Mucosa of stomach (tissue), 1 donor: ENCODE measurements at regions not wholly inside any gene's neighbourhood (a gene's known extent, or its start where the extent isn't known, plus 50 kb on each side); places are given as distances from the start of the nearest gene placed in this dataset.
"Not testable (repeated sequence)": the region's sequence is repeated elsewhere in the genome, so short reads cannot be mapped to it uniquely, and the experiment has no call there.

Experiments
- H3K27me3 ChIP-seq: one replicate; pipeline ENCODE4 v1.7.0; 2013; ENCODE audit warnings: mild to moderate bottlenecking, low read length; ENCODE audit not compliant: control insufficient read depth, insufficient read depth
- H3K36me3 ChIP-seq: one replicate; pipeline ENCODE4 v1.7.0; 2013; ENCODE audit warnings: low read length; ENCODE audit not compliant: control insufficient read depth, insufficient read depth
- H3K4me1 ChIP-seq: one replicate; pipeline ENCODE4 v1.7.0; 2013; ENCODE audit warnings: mild to moderate bottlenecking, low read length; ENCODE audit not compliant: control insufficient read depth, insufficient read depth
- H3K4me3 ChIP-seq: one replicate; pipeline ENCODE4 v1.7.0; 2013; ENCODE audit warnings: low read length
- H3K9ac ChIP-seq: one replicate; pipeline ENCODE4 v1.7.0; 2013; ENCODE audit warnings: mild to moderate bottlenecking, low read length, moderate library complexity
- H3K9me3 ChIP-seq: one replicate; pipeline ENCODE4 v1.7.0; 2013; ENCODE audit warnings: mild to moderate bottlenecking, low read length, moderate library complexity; ENCODE audit not compliant: control insufficient read depth
- donor health status: Pancreatic carcinoma.

DNA sequence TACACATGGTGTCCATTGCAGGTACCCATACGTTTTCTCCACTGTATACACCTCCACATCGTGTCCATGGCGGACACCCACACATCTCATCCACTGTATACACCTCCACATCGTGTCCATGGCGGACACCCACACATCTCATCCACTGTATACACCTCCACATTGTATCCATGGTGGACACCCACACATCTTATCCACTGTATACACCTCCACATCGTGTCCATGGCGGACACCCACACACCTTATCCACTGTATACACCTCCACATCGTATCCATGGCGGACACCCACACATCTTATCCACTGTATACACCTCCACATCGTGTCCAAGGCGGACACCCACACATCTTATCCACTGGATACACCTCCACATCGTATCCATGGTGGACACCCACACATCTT lies 50.4 kb upstream of the TTC34 start:
- not testable (repeated sequence) for H3K4me1 ChIP-seq, H3K9ac ChIP-seq, H3K36me3 ChIP-seq, H3K4me3 ChIP-seq, H3K9me3 ChIP-seq
- peaks cover 10% of the 10 kb centered on the region for H3K27me3 ChIP-seq

DNA sequence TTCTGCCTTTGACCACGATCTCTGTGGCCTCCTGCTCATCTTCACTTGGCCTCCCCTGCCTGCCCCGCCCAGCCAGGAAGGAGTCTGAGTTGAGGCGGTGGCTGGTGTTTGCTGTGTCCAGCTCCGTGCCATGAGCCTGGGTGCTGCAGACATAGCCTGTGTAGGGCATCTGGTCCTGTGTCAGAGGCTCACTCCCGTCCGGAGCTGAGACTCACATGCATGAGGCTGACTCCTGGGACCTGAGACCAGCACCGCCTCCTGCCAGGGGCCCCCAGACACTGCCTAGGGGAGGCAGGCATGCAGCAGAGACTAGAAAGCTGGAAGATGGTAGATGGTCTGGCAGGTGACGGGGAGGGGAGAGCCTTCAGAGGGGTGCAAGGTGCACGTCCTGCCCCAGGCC lies 52.2 kb upstream of the TTC34 start:
- H3K4me1 ChIP-seq, result no peaks in the 10 kb centered on the region

DNA sequence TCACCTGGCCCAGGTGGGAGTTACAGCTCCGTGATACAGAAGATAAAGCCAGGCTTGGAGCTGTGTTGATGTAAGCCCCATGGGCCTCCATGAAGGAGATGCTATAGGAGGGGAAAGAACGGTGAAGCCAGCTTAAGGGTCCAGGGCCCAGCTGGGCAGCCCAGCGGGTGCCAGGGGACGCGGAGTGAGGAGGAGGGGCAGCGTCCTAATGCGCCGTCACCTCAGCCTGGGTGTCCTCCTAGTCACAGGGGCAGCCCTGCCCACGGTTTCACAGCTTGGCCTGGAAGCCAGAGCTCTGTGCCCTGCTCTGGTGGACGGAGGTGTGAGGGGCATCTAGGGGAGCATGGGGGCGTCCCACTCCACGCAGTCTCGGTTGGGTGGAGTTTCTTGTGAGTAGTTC lies 52.7 kb upstream of the TTC34 start:
- no peak overlapping the region for H3K4me3 ChIP-seq
- no peaks in the 10 kb centered on the region for H3K4me1 ChIP-seq
- no peaks in the 10 kb centered on the region for H3K36me3 ChIP-seq
- H3K9ac ChIP-seq, result no peak overlapping the region
- no peaks in the 10 kb centered on the region for H3K9me3 ChIP-seq
- peaks cover 10% of the 10 kb centered on the region for H3K27me3 ChIP-seq

More for the DNA sequence above, 52.2 kb upstream of the TTC34 start:
- Histone ChIP-seq H3K27me3 (peaks cover 10% of the 10 kb centered on the region), H3K9me3 (no peaks in the 10 kb centered on the region), H3K36me3 (no peaks in the 10 kb centered on the region), H3K9ac (no peak overlapping the region), H3K4me3 (no peak overlapping the region)

DNA sequence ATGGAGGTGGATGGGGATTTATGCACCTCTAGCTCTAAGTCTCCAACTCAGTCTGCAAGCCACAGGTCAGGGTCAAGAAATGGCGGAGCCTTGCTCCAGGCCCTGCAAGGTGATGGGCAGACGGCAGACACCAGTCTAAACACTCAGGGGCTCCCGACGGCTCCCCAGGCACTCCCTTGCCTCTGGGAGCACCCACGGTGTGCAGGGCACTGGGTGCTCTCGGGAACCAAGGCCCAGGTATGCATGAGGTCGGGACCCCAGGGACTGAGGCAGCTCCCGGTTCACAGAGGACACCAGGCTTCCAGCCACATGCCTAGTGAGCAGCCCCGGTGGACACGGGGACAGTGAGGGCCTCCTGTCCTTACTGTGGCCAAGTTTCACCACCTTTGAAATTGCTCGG lies 53.1 kb upstream of the TTC34 start:
- Histone ChIP-seq H3K27me3 (peaks cover 10% of the 10 kb centered on the region), H3K36me3 (no peaks in the 10 kb centered on the region), H3K9ac (no peak overlapping the region), H3K4me1 (no peaks in the 10 kb centered on the region), H3K9me3 (no peaks in the 10 kb centered on the region), H3K4me3 (no peak overlapping the region)

DNA sequence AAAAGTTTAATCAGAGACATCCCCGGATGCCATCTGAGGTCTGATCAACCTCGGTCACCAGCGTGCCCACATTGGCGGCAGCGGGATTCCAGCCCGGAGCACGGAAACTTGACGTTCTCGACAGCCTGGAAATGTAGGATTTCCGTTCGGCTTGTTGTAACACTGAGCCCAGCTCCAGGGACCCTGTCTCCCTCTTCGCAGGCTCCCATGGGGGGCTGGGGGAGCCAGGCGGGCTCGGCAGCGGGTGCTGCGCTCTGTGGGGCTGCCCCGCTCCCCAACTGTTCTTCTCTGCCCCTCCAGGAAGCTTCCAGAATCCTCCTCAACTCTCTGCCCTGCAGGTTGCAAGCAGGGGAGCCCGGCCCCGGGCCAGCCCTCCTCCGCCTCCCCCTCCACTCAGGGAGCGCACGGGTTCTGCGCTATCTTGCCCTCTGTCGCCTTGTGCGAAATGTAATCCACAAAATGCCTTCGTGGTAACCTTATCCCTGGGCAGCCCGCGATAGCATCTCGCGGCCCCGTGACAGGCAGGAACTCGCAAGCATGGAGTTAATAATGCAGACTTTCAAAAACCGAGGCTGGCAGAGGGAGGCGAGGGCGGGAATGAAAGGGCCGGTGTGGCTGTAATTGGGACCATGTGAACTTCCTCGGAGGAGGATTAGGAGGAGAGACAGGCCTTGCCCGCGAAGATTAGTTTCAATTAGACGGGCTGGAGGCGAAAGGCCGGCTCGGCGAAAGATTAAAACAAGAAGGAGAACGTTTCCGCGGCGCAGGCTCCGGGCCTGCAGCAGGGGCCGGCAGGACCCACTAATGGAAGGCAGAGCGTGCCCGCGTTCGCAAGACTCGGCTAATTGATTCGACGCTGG lies 53.9 kb upstream of the TTC34 start:
- Histone ChIP-seq H3K36me3 (no peaks in the 10 kb centered on the region), H3K27me3 (peaks cover 10% of the 10 kb centered on the region), H3K9ac (no peak overlapping the region), H3K4me1 (no peaks in the 10 kb centered on the region), H3K4me3 (no peak overlapping the region), H3K9me3 (no peaks in the 10 kb centered on the region)

DNA sequence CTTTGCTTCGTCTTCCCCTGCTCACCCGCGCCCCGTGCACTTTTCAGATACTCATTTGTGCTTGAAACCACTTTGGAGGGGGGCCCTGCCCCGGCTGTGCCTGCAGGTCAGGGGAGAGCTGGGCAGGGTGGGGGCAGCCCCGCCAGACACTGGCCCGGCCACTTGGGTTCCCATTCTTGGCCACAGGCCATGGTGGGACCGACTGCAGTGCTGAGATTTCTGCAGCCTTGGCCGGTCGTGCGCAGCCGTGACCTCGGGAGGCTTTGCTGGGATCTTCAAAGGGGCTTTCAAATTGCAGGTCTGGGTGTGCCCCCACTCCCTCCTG lies 54.5 kb upstream of the TTC34 start:
- H3K9me3 ChIP-seq, result no peaks in the 10 kb centered on the region

DNA sequence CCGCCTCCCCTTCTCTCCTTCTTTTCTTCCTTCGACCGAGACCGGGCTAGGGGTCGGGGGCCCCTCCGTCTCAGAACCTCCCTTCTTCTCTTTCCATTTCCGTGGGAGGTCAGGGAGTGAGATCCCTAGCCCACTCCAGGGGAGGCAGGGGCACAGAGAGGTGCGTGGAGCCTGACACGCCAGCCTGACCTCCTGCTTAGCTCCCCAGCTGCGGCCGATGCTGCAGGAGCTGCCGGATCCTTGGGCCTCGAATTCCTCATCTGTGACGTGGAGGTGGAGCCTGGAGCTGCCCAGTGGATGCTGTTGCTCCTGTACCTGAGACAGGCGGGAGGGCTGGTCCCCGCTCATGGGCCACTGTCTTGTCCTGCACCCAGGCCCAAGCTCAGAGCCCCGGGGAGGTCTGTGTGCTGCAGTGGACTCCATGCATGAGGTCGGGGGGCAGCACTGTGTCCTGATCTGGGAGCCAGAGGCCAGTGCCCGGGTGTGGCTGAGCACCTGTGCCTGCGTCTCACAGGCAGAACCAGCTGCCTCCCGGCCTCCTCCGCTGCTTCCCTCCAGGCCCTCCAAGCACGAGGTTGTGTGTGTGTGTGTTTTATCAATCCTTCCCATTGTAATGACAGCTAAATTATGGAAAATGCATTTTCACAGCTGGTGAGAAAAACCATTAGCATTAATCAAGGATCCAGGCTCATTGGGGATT lies 55.3 kb upstream of the TTC34 start:
- H3K4me3 ChIP-seq, result no peak overlapping the region
- peaks cover 10% of the 10 kb centered on the region for H3K27me3 ChIP-seq
- H3K9me3 ChIP-seq, result no peaks in the 10 kb centered on the region
- H3K36me3 ChIP-seq, result no peaks in the 10 kb centered on the region
- H3K4me1 ChIP-seq, result no peaks in the 10 kb centered on the region
- no peak overlapping the region for H3K9ac ChIP-seq

More for the DNA sequence above, 54.5 kb upstream of the TTC34 start:
- no peak overlapping the region for H3K9ac ChIP-seq
- H3K4me3 ChIP-seq, result no peak overlapping the region
- H3K27me3 ChIP-seq, result peaks cover 10% of the 10 kb centered on the region
- H3K36me3 ChIP-seq, result no peaks in the 10 kb centered on the region
- H3K4me1 ChIP-seq, result no peaks in the 10 kb centered on the region

DNA sequence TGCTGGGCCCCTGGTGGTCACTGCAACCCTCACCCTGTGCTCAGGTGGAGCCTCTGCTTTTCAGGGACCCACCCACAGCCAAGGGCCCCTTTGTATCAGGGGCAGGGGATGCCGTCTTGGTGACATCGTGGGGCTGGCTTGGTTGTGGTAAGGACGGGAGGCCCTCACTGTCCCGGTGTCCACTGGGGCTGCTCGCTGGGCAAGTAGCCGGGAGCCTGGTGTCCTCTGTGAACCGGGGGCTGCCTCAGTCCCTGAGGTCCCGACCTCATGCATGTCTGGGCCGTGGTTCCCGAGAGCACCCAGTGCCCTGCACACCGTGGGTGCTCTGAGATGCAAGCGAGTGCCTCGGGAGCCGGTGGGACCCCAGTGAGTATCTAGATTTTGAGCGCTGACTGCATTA lies 56.0 kb upstream of the TTC34 start:
- H3K27me3 ChIP-seq, result peaks cover 10% of the 10 kb centered on the region
- no peaks in the 10 kb centered on the region for H3K4me1 ChIP-seq
- H3K4me3 ChIP-seq, result no peak overlapping the region
- no peaks in the 10 kb centered on the region for H3K9me3 ChIP-seq
- no peaks in the 10 kb centered on the region for H3K36me3 ChIP-seq
- H3K9ac ChIP-seq, result no peak overlapping the region

DNA sequence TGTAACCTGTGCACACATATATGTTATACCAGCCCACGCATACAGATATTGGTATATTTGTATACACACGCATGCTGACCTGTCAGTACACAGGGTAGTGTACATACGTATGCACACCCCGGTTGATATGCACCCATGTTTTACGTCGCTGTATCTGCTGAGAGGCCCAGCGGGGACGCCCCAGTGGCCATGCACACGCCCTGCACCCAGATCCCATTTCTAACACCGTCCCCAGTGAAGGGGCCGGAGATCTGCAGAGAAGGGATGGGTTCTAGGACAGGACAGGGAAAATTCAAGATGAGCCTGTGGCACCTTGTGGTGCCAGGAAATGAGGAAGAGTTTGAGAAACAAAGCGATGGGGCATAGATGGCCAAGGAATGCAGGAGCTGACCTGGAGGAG lies 57.2 kb upstream of the TTC34 start:
- Histone ChIP-seq H3K4me3 (no peak overlapping the region), H3K27me3 (peaks cover 10% of the 10 kb centered on the region), H3K36me3 (no peaks in the 10 kb centered on the region), H3K9me3 (no peaks in the 10 kb centered on the region), H3K9ac (no peak overlapping the region), H3K4me1 (no peaks in the 10 kb centered on the region)

DNA sequence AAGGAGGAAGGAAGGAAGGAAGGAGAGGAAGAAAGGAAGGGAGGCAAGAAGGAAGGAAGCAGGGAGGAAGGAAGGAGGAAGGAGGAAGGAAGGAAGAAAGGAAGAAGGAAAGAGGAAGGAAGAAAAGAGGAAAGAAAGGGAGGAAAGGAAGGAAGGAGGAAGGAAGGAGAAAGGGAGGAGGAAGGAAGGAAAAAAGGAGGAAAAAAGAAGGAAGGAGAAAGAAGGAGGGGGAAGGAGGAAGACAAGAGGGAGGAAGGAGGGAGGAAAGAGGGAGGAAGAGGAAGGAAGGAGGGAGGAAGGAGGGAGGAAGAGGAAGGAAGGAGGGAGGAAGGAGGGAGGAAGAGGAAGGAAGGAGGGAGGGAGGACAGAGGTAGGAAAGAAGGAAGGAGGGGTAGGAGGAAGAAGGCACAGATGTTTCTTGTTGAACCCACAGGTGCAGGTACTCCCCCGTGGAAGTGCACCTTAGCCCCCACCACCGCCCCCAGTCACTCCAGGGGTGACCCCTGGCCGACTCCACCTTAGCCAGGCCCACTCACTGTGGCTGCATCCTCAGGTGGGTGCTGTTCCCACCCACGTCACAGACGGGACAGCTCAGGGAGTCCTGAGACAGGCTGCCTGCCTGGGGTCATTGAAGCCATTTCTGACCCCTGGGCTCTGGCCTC lies 57.9 kb upstream of the TTC34 start:
- peaks cover 4% of the 10 kb centered on the region for H3K27me3 ChIP-seq
- no peaks in the 10 kb centered on the region for H3K36me3 ChIP-seq
- no peak overlapping the region for H3K9ac ChIP-seq
- H3K4me3 ChIP-seq, result no peak overlapping the region
- no peaks in the 10 kb centered on the region for H3K9me3 ChIP-seq
- H3K4me1 ChIP-seq, result no peaks in the 10 kb centered on the region

DNA sequence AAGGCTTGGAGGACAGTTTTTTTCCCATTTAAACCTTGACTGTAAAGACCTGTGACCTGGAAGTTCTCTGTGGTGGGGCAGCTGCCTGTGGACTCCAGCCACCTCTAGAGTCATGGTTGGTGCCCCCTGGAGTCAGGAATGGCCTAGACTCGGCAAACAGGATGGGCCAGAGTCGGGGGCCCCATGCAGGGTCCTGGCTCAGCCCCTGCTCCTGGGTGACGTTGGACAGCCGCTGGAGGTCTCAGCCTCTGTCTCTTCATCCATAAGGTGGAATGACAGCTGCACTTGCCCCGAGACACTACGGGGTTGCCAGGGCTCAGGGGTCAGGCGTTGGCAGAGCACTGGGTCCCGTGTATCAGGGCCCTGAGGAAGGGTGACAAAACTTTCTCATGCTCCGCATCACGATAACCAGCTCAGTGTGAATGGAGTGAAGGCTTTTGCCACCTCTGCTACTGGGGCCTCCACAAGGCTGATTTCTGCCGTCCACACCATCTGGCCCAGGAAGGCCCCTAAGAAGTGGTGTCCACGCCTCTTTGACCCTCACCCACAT lies 58.5 kb upstream of the TTC34 start:
- H3K4me3 ChIP-seq, result no peak overlapping the region
- peaks cover 2% of the 10 kb centered on the region for H3K27me3 ChIP-seq
- no peak overlapping the region for H3K9ac ChIP-seq
- no peaks in the 10 kb centered on the region for H3K4me1 ChIP-seq
- H3K36me3 ChIP-seq, result no peaks in the 10 kb centered on the region
- H3K9me3 ChIP-seq, result no peaks in the 10 kb centered on the region
